ENCODE measurements at regions not wholly inside any gene's neighbourhood (a gene's known extent, or its start where the extent isn't known, plus 50 kb on each side); places are given as distances from the start of the nearest gene placed in this dataset.

DNA sequence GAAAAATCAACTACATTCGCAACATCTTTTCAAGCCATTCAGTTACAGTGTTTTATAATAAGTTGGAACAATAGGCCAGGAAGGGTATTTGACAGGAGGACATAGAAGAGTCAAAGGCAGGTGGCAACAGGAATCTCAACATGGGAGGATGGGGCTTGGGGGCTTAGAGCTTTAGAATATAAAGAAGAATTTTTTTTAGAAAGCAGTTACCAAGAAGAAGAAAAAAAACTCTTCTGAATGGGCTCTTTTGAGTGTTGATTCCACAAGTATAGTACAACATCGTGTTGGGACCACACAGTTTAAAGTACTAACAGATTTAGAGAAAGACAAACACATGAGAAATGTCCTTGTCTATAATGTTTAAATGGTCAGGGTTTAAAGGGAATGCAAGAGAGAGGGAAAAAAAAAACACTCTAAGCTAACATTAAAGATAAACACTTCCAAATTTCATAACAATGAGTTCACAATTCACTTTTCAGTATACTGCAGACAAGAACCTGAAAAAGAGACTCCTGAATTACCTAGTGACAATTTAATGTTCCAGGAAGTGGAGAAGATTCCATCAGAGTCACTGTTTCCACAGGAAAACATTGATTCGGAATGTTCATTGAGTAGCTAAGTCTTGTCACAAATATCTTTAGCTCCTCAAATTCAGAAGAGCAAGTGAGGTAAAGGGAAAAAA lies 282.3 kb downstream of the DEPDC1B start:
- TF ChIP-seq, protein P1, sequence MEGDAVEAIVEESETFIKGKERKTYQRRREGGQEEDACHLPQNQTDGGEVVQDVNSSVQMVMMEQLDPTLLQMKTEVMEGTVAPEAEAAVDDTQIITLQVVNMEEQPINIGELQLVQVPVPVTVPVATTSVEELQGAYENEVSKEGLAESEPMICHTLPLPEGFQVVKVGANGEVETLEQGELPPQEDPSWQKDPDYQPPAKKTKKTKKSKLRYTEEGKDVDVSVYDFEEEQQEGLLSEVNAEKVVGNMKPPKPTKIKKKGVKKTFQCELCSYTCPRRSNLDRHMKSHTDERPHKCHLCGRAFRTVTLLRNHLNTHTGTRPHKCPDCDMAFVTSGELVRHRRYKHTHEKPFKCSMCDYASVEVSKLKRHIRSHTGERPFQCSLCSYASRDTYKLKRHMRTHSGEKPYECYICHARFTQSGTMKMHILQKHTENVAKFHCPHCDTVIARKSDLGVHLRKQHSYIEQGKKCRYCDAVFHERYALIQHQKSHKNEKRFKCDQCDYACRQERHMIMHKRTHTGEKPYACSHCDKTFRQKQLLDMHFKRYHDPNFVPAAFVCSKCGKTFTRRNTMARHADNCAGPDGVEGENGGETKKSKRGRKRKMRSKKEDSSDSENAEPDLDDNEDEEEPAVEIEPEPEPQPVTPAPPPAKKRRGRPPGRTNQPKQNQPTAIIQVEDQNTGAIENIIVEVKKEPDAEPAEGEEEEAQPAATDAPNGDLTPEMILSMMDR (IDR thresholded peaks at IDR 0.05) = no peak
- TF ChIP-seq ZFX (IDR thresholded peaks at IDR 0.05; ENCODE audit: borderline replicate concordance) = no peak

DNA sequence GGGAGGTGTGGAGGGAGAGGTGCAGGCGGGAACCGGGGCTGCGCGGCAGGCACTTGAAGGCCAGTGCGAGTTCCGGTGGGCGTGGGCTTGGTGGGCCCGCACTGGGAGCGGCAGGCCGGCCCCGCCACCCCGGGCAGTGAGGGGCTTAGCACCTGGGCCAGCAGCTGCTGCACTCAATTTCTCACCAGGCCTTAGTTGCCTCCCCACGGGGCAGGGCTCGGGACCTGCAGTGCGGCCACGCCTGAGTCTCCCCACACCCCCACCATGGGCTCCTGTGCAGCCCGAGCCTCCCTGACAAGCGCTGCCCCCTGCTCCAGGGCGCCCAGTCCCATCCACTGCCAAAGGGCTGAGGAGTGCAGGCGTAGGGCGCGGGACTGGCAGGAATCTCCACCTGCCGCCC lies 284.5 kb downstream of the DEPDC1B start:
- TF ChIP-seq, protein P1 (IDR thresholded peaks at IDR 0.05) = no peak
- no peak for TF ChIP-seq ZFX (IDR thresholded peaks at IDR 0.05; ENCODE audit: borderline replicate concordance)
- H3K27ac ChIP-seq = no peak overlapping the region

More for the DNA sequence above, 282.3 kb downstream of the DEPDC1B start:
- no peak overlapping the region for H3K27ac ChIP-seq

DNA sequence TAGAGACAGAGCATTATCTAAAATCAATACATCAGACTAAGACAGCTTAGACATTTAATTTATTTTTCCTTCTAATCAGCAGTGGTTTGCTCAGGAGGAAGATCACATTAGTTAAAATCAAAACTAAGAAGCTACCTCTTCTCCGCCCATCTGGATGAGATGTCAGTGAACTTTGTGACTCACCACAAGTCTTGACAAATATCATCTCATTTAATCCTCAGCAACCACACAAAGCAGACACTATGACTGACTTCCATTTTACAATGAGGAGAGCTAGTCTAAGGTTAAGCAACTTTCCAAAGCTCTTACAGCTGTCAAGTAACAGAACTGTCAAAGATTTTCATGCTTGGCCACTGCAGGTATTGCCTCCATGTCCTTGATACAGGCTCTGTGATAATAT lies 289.5 kb downstream of the DEPDC1B start:
- no peak overlapping the region for H3K27ac ChIP-seq

DNA sequence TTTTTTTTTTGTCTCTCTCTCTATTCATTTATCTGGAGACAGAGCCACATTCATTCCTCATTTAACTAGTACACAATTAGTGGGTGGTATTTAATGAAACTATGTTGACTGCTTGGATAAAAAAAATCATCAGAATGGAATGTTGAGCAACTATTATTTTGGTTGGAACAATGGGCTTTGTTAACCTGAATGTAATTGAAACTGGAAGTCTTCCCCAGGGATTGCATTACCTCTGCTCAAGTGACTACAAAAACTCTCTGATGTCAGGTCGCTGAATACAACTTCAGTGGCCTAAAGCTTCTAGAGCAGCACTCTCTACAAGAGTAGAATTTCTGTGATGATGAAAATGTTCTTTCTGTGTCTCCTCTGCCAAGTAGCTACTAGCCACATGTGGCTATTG lies 295.8 kb downstream of the DEPDC1B start:
- no peak for TF ChIP-seq ZFX (IDR thresholded peaks at IDR 0.05; ENCODE audit: borderline replicate concordance)
- TF ChIP-seq, protein P1 (IDR thresholded peaks at IDR 0.05) = no peak
- H3K27ac ChIP-seq = no peak overlapping the region

More for the DNA sequence above, 289.5 kb downstream of the DEPDC1B start:
- TF ChIP-seq ZFX (IDR thresholded peaks at IDR 0.05; ENCODE audit: borderline replicate concordance) = no peak
- TF ChIP-seq, protein P1 (IDR thresholded peaks at IDR 0.05) = no peak

DNA sequence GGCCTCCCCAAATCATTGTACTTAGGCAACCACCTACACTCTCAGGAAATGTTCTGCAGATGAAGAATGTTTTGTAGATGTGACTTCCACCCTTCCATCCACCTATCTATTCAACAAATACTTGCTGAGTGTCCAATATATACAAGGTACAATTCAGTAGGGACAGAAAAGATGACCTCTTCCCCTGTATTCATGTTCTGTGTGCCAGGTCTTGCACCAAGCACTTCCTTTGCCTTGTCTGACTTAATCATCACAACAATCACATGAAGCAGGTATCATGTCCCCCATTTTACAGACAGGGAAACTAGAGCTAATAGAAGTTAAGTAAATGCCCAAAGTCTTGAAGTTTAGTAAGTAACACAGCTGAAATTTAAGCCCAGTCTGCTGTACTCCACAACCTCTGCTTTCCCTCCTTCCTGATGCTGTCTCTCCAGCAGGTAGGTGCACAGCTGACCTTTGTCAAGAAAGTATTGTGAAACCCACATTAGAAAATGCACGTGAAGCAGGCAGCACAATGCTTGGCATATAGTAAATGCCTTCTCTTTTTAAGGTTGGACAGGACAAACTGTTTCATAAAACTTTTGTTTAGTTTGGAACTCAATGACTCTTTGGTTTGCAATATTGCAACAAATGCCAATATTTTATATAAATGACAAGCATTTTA lies 296.5 kb downstream of the DEPDC1B start:
- H3K27ac ChIP-seq = no peak overlapping the region
- TF ChIP-seq, protein P1 (IDR thresholded peaks at IDR 0.05) = no peak
- TF ChIP-seq ZFX (IDR thresholded peaks at IDR 0.05; ENCODE audit: borderline replicate concordance) = no peak

DNA sequence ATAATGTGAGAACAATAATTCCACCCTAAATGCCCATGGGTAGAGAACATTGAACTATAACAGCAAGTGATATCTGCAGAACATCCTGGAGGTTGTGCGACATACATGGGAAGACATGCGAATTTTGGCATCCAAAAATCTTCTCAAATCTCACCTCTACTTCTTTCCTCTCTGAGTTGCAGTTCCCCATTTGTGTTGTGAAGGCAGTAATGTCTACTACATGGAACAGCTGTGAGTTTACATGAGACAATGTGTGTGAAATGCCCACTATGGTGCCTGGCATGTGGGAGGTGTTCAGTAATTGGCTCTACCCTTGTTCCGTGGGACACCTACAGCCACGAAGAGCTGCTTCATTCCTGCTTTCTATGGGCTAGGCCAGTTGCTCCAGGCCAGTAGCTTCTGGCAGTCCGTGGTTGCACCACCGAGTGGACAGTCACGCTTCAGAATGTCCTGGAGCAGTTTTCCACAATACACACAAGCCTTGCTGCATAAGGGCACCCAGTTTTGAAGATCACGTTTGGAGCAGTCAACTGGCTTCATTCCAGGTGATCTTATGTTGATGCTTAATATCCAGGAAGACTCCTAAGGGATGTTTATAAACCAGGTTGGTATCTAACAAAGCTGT lies 297.7 kb downstream of the DEPDC1B start:
- H3K27ac ChIP-seq = no peak overlapping the region

DNA sequence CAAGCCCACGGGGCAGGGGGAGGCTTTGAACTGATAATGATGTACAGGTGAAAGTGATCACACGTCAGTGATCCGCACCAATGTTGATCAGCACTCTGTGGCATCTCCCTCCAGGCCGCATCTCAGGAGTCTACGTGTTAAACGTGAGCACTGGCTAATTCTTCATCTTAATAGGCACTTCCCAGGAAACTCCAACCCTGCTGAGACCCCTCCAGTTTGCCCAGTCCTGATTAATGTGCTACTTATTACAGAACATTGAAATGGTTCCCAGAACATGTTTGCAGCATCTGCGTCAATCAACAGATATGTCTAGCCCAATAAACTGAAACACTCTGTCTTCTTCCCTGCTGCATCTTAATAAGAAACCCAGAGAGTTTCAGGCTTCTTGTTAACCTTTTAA lies 298.4 kb downstream of the DEPDC1B start:
- no peak overlapping the region for H3K27ac ChIP-seq
- TF ChIP-seq, protein P1 (IDR thresholded peaks at IDR 0.05) = no peak
- TF ChIP-seq ZFX (IDR thresholded peaks at IDR 0.05; ENCODE audit: borderline replicate concordance) = no peak

More for the DNA sequence above, 297.7 kb downstream of the DEPDC1B start:
- TF ChIP-seq ZFX (IDR thresholded peaks at IDR 0.05; ENCODE audit: borderline replicate concordance) = no peak
